OCI-LY7 (cell line): ENCODE measurements at regions not wholly inside any gene's neighbourhood (a gene's known extent, or its start where the extent isn't known, plus 50 kb on each side); places are given as distances from the start of the nearest gene placed in this dataset.

ENCODE experiments used
- EZH2phosphoT487 ChIP-seq: fragments of 200-600 bp; sonication (generic); IDR thresholded peaks from 2 replicates; pipeline ENCODE4 v1.6.1; 2018; ENCODE audit warnings: low read depth, borderline replicate concordance, mild to moderate bottlenecking, mixed run types, antibody characterized with exemption, low read length, moderate library complexity, mixed read lengths
- TF ChIP-seq, protein P1 (sequence below): fragments of 200-600 bp; sonication (generic); conservative IDR thresholded peaks from 2 replicates; pipeline ENCODE4 v1.5.1; 2014; ENCODE audit warnings: mild to moderate bottlenecking, antibody characterized with exemption, low read length, moderate library complexity, mixed read lengths

DNA sequence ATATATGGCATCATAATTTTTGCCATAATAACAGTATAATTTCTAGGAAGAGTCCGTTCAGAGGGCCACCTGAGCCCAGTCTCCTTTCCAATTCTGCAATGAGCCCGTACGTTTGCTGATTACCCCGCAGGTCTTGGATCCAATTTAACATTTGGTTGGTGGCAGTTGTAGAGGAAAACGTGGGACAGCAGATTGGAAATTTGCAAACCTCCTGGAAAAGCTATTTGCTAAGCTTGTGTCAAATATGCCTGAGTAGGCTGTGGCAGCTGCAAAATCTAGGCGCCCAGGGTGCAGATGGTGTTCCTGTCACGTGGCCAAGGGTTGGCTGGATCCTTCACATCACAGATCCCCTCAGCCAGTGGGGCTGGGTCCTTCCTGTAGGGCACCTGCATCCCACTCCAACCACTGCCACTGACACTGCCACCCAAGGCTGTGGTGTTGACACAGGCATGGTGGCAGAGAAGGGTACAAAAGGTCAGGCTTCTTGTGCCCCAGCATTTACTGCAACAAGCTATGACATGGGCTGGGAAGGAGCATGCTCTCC is 174.8 kb upstream of the SYT6 start:
- TF ChIP-seq, protein P1, sequence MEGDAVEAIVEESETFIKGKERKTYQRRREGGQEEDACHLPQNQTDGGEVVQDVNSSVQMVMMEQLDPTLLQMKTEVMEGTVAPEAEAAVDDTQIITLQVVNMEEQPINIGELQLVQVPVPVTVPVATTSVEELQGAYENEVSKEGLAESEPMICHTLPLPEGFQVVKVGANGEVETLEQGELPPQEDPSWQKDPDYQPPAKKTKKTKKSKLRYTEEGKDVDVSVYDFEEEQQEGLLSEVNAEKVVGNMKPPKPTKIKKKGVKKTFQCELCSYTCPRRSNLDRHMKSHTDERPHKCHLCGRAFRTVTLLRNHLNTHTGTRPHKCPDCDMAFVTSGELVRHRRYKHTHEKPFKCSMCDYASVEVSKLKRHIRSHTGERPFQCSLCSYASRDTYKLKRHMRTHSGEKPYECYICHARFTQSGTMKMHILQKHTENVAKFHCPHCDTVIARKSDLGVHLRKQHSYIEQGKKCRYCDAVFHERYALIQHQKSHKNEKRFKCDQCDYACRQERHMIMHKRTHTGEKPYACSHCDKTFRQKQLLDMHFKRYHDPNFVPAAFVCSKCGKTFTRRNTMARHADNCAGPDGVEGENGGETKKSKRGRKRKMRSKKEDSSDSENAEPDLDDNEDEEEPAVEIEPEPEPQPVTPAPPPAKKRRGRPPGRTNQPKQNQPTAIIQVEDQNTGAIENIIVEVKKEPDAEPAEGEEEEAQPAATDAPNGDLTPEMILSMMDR, result no peak
- no peak for TF ChIP-seq EZH2phosphoT487
